ENCODE measurements at regions not wholly inside any gene's neighbourhood (a gene's known extent, or its start where the extent isn't known, plus 50 kb on each side); places are given as distances from the start of the nearest gene placed in this dataset.

- no peaks in the 10 kb centered on the region for H3K36me3 ChIP-seq
- TF ChIP-seq POLR2A (IDR thresholded peaks at IDR 0.05) (no peak), POLR2AphosphoS5 (IDR thresholded peaks at IDR 0.05) (no peak), EP300 (IDR thresholded peaks at IDR 0.05) (no peak), CTCF (IDR thresholded peaks at IDR 0.05) (no peak)
Observed at GRCh38 chr14:65849091-65849490, 436.6 kb downstream of the FUT8 start.

GRCh38 chr14:65849558-65849957 is 437.0 kb downstream of the FUT8 start:
- Histone ChIP-seq H3K4me1 (no peaks in the 10 kb centered on the region), H3K9me3 (no peaks in the 10 kb centered on the region), H3K36me3 (no peaks in the 10 kb centered on the region), H3K27ac (no peak overlapping the region), H3K4me3 (no peak overlapping the region), H3K27me3 (no peaks in the 10 kb centered on the region)
- TF ChIP-seq POLR2A (IDR thresholded peaks at IDR 0.05) (no peak), POLR2AphosphoS5 (IDR thresholded peaks at IDR 0.05) (no peak), EP300 (IDR thresholded peaks at IDR 0.05) (no peak), CTCF (IDR thresholded peaks at IDR 0.05) (no peak)
- no peak for ATAC-seq
- 43 to 80% methylated on average over 1 of the region's 2 CpGs for WGBS, 2 donors (ENCODE audit: low coverage in 1 of 2)

More at GRCh38 chr14:65849091-65849490, 436.6 kb downstream of the FUT8 start:
- H3K27ac ChIP-seq: no peak overlapping the region
- no peaks in the 10 kb centered on the region for H3K27me3 ChIP-seq
- ATAC-seq: no peak
- WGBS, 2 donors (ENCODE audit: low coverage in 1 of 2): 86 to 95% methylated on average over 3 of the region's 3 CpGs
- no peak overlapping the region for H3K4me3 ChIP-seq
- H3K4me1 ChIP-seq: no peaks in the 10 kb centered on the region
- H3K9me3 ChIP-seq: no peaks in the 10 kb centered on the region

GRCh38 chr14:65850429-65851135 is 438.1 kb downstream of the FUT8 start:
- no peak overlapping the region for H3K4me3 ChIP-seq
- H3K4me1 ChIP-seq: no peaks in the 10 kb centered on the region
- H3K27me3 ChIP-seq: no peaks in the 10 kb centered on the region
- TF ChIP-seq POLR2AphosphoS5 (IDR thresholded peaks at IDR 0.05) (no peak), CTCF (IDR thresholded peaks at IDR 0.05) (no peak), POLR2A (IDR thresholded peaks at IDR 0.05) (no peak), EP300 (IDR thresholded peaks at IDR 0.05) (no peak)
- H3K9me3 ChIP-seq: no peaks in the 10 kb centered on the region
- no peaks in the 10 kb centered on the region for H3K36me3 ChIP-seq
- no peak overlapping the region for H3K27ac ChIP-seq
- 73 to 83% methylated on average over 7 to 9 of the region's 10 CpGs for WGBS, 2 donors (ENCODE audit: low coverage in 1 of 2)
- no peak for ATAC-seq

GRCh38 chr14:65852689-65853088 is 440.2 kb downstream of the FUT8 start:
- H3K27me3 ChIP-seq: no peaks in the 10 kb centered on the region
- no peaks in the 10 kb centered on the region for H3K4me1 ChIP-seq
- no peak overlapping the region for H3K27ac ChIP-seq
- no peak overlapping the region for H3K4me3 ChIP-seq
- ATAC-seq: no peak
- TF ChIP-seq POLR2AphosphoS5 (IDR thresholded peaks at IDR 0.05) (no peak), CTCF (IDR thresholded peaks at IDR 0.05) (no peak), EP300 (IDR thresholded peaks at IDR 0.05) (no peak), POLR2A (IDR thresholded peaks at IDR 0.05) (no peak)
- 15 to 57% methylated on average over 1 to 2 of the region's 2 CpGs for WGBS, 2 donors (ENCODE audit: low coverage in 1 of 2)
- H3K9me3 ChIP-seq: no peaks in the 10 kb centered on the region
- no peaks in the 10 kb centered on the region for H3K36me3 ChIP-seq

- H3K36me3 ChIP-seq: no peaks in the 10 kb centered on the region
- no peak overlapping the region for H3K4me3 ChIP-seq
- no peak for TF ChIP-seq CTCF (IDR thresholded peaks at IDR 0.05)
- no peak for TF ChIP-seq POLR2A (IDR thresholded peaks at IDR 0.05)
- TF ChIP-seq EP300 (IDR thresholded peaks at IDR 0.05): no peak
- TF ChIP-seq POLR2AphosphoS5 (IDR thresholded peaks at IDR 0.05): no peak
- H3K27ac ChIP-seq: no peak overlapping the region
- H3K4me1 ChIP-seq: no peaks in the 10 kb centered on the region
- 85 to 88% methylated on average over 7 of the region's 7 CpGs for WGBS, 2 donors (ENCODE audit: low coverage in 1 of 2)
- ATAC-seq: no peak
- no peaks in the 10 kb centered on the region for H3K27me3 ChIP-seq
- H3K9me3 ChIP-seq: no peaks in the 10 kb centered on the region
Observed at GRCh38 chr14:65853407-65853955, 441.0 kb downstream of the FUT8 start.
